OCI-LY1 (cell line): ENCODE measurements at regions not wholly inside any gene's neighbourhood (a gene's known extent, or its start where the extent isn't known, plus 50 kb on each side); places are given as distances from the start of the nearest gene placed in this dataset.

ENCODE experiments used
- CTCF ChIP-seq: fragments of 200-600 bp; sonication (generic), shearing (Covaris generic); IDR thresholded peaks from 2 replicates; pipeline ENCODE4 v1.5.1; 2017; ENCODE audit warnings: mild to moderate bottlenecking, antibody characterized with exemption, low read length, moderate library complexity, mixed read lengths
- EZH2 ChIP-seq: fragments of 200-600 bp; sonication (generic), shearing (Covaris generic); IDR thresholded peaks from 2 replicates; pipeline ENCODE4 v1.8.0; 2017; ENCODE audit warnings: borderline replicate concordance, mixed run types, mild to moderate bottlenecking, antibody characterized with exemption, low read length, moderate library complexity, mixed read lengths

- TF ChIP-seq CTCF, result no peak
- TF ChIP-seq EZH2, result no peak
Measured at GRCh38 chr13:47415048-47415447, 518.2 kb upstream of the HTR2A start.
